GM12878 (cell line): ENCODE measurements at regions not wholly inside any gene's neighbourhood (a gene's known extent, or its start where the extent isn't known, plus 50 kb on each side); places are given as distances from the start of the nearest gene placed in this dataset.

Experiments used
- ATAC-seq: fragments of 200-7000 bp; cut with Tn5 transposase; 3 replicates; pipeline ENCODE4 v1.9.1; 2020; ENCODE audit warnings: mild to moderate bottlenecking, moderate library complexity
- BruUV-seq: library from RNA; stranded (reverse); fragments of 400-500 nt; replicated peaks from 2 replicates; lab custom pipeline; 2021; lab: Mats Ljungman, UMichigan
- CTCF ChIA-PET: fragments of 300-600 bp; sonication (Branson Sonifier 250); formaldehyde crosslinking; extraction: SDS; loops from one replicate; lab custom pipeline; 2021; ENCODE audit warnings: inconsistent platforms; lab: Yijun Ruan, JAX
- POLR2A ChIA-PET: fragments of 350-600 bp; formaldehyde crosslinking; extraction: SDS; loops from one replicate; lab custom pipeline; 2021; ENCODE audit warnings: inconsistent platforms; lab: Charles Lee
- RAD21 ChIA-PET: fragments of 300-600 bp; sonication (Branson Sonifier 250); formaldehyde crosslinking; loops from one replicate; lab custom pipeline; 2023; ENCODE audit warnings: antibody characterized with exemption; ENCODE audit not compliant: unreplicated experiment; lab: Charles Lee
- SMC1A ChIA-PET: fragments of 300-600 bp; sonication (Branson Sonifier 250); formaldehyde crosslinking; loops from one replicate; lab custom pipeline; 2023; ENCODE audit not compliant: unreplicated experiment, uncharacterized antibody; lab: Charles Lee
- DNase-seq: peaks from one replicate; pipeline ENCODE4 v3.0.0-alpha.2; 2011; ENCODE audit warnings: low read depth, low spot score
- FAIRE-seq: peaks from 3 replicates; lab custom pipeline; 2011; peaks lifted over from hg19 to GRCh38; lab: Jason Lieb, UNC
- H2AFZ ChIP-seq: 2 replicates; pipeline ENCODE4 v1.6.0; 2011; ENCODE audit warnings: low read depth, low read length, control low read depth; ENCODE audit not compliant: control insufficient read depth
- H3K27ac ChIP-seq: 2 replicates; pipeline ENCODE4 v1.5.1; 2011; ENCODE audit warnings: control low read depth; ENCODE audit not compliant: control insufficient read depth, insufficient read depth
- H3K27me3 ChIP-seq, 2 experiments: replicated peaks in 1 of 2; 2 replicates each; pipeline versions ENCODE4 v1.6.0 to v1.6.1; 2011; ENCODE audit warnings: low read length in 1 of 2; ENCODE audit not compliant: control insufficient read depth in 2 of 2, insufficient read depth in 2 of 2
- H3K36me3 ChIP-seq, 2 experiments: 2 replicates each; pipeline ENCODE4 v1.5.1; 2011; ENCODE audit warnings: low read length in 1 of 2; ENCODE audit not compliant: control insufficient read depth in 2 of 2, insufficient read depth in 2 of 2
- H3K4me1 ChIP-seq: 2 replicates; pipeline ENCODE4 v1.6.1; 2011; ENCODE audit warnings: mild to moderate bottlenecking, low read length, moderate library complexity, mixed read lengths; ENCODE audit not compliant: control insufficient read depth, insufficient read depth
- H3K4me2 ChIP-seq: 2 replicates; pipeline ENCODE4 v1.6.0; 2011; ENCODE audit warnings: control low read depth; ENCODE audit not compliant: control insufficient read depth, insufficient read depth
- H3K4me3 ChIP-seq: fragments of 200-600 bp; sonication (generic); 2 replicates; pipeline ENCODE4 v1.5.1; 2016
- H3K79me2 ChIP-seq: 2 replicates; pipeline ENCODE4 v1.6.0; 2011; ENCODE audit warnings: low read length; ENCODE audit not compliant: control insufficient read depth, insufficient read depth
- H3K9ac ChIP-seq: 2 replicates; pipeline ENCODE4 v1.8.0; 2011; ENCODE audit warnings: low read length, control low read depth, mixed read lengths; ENCODE audit not compliant: control insufficient read depth, insufficient read depth
- H3K9me3 ChIP-seq: replicated peaks from 3 replicates; pipeline ENCODE4 v1.5.1; 2011; ENCODE audit warnings: mild to moderate bottlenecking, low read length; ENCODE audit not compliant: control insufficient read depth, insufficient read depth
- H4K20me1 ChIP-seq: 2 replicates; pipeline ENCODE4 v1.6.0; 2011; ENCODE audit not compliant: control insufficient read depth, insufficient read depth
- BACH1 ChIP-seq: fragments of 450-650 bp; IDR thresholded peaks from 2 replicates; pipeline ENCODE4 v1.6.1; 2017; ENCODE audit warnings: mild to moderate bottlenecking, borderline replicate concordance
- BCLAF1 ChIP-seq: fragments of 450-650 bp; IDR thresholded peaks from 2 replicates; pipeline ENCODE4 v1.6.1; 2017; ENCODE audit warnings: antibody characterized with exemption, mild to moderate bottlenecking, moderate library complexity
- BMI1 ChIP-seq: fragments of 450-650 bp; IDR thresholded peaks from 2 replicates; pipeline ENCODE4 v1.6.1; 2016; ENCODE audit warnings: mild to moderate bottlenecking, moderate library complexity, borderline replicate concordance
- CBFB ChIP-seq: IDR thresholded peaks from 2 replicates; pipeline ENCODE4 v1.6.1; 2016; ENCODE audit warnings: antibody characterized with exemption, low read depth
- CEBPB ChIP-seq, 2 experiments: fragments of 150-350 bp in 1 of 2; IDR thresholded peaks; 2 replicates each; pipeline ENCODE4 v1.6.1; 2012 to 2014; ENCODE audit warnings: low read depth in 2 of 2, low read length in 2 of 2, borderline replicate concordance in 1 of 2, inconsistent platforms in 1 of 2
- CHD2 ChIP-seq: IDR thresholded peaks from 2 replicates; pipeline ENCODE4 v1.6.1; 2011; ENCODE audit warnings: low read depth, low read length, improper control_type of control experiment, borderline replicate concordance
- E4F1 ChIP-seq: fragments of 450-650 bp; IDR thresholded peaks from 2 replicates; pipeline ENCODE4 v1.6.1; 2018; ENCODE audit warnings: borderline replicate concordance, mild to moderate bottlenecking; ENCODE audit not compliant: partially characterized antibody
- EGR1 ChIP-seq, 2 experiments: IDR thresholded peaks; 1 replicate in 1 of 2; 2 replicates in 1 of 2; pipeline ENCODE4 v1.6.1; 2011 to 2012; ENCODE audit warnings: low read depth in 2 of 2, low read length in 2 of 2, borderline replicate concordance in 1 of 2, mild to moderate bottlenecking in 1 of 2, moderate library complexity in 1 of 2
- FOXK2 ChIP-seq: fragments of 450-650 bp; IDR thresholded peaks from 2 replicates; pipeline ENCODE4 v1.6.1; 2017; ENCODE audit warnings: mild to moderate bottlenecking, moderate library complexity
- HDAC2 ChIP-seq: fragments of 200-600 bp; sonication (generic); IDR thresholded peaks from 2 replicates; pipeline ENCODE4 v1.6.1; 2017
- HDAC6 ChIP-seq: fragments of 200-600 bp; sonication (generic); IDR thresholded peaks from one replicate; pipeline ENCODE4 v1.8.0; 2017; ENCODE audit warnings: antibody characterized with exemption; ENCODE audit not compliant: unreplicated experiment
- MEF2A ChIP-seq: IDR thresholded peaks from 2 replicates; pipeline ENCODE4 v1.6.1; 2011; ENCODE audit warnings: low read depth, mild to moderate bottlenecking, low read length, moderate library complexity; ENCODE audit not compliant: insufficient read depth
- MLLT1 ChIP-seq: fragments of 450-650 bp; IDR thresholded peaks from 2 replicates; pipeline ENCODE4 v1.6.1; 2016; ENCODE audit warnings: mild to moderate bottlenecking
- SMARCA5 ChIP-seq: fragments of 450-650 bp; IDR thresholded peaks from 2 replicates; pipeline ENCODE4 v1.6.1; 2017; ENCODE audit warnings: mild to moderate bottlenecking
- SMC3 ChIP-seq: IDR thresholded peaks from 2 replicates; pipeline ENCODE4 v1.6.1; 2011; ENCODE audit warnings: low read length, improper control_type of control experiment, borderline replicate concordance
- SUZ12 ChIP-seq: fragments of 200-600 bp; sonication (generic); IDR thresholded peaks from one replicate; pipeline ENCODE4 v1.6.1; 2018; ENCODE audit warnings: antibody characterized with exemption, mild to moderate bottlenecking; ENCODE audit not compliant: unreplicated experiment
- TBL1XR1 ChIP-seq: IDR thresholded peaks from 2 replicates; pipeline ENCODE4 v1.6.1; 2012; ENCODE audit warnings: low read depth, low read length, improper control_type of control experiment
- ZNF207 ChIP-seq: fragments of 450-650 bp; IDR thresholded peaks from 2 replicates; pipeline ENCODE4 v1.6.1; 2014; ENCODE audit warnings: antibody characterized with exemption, mild to moderate bottlenecking, borderline replicate concordance
- ZNF24 ChIP-seq: fragments of 450-650 bp; IDR thresholded peaks from 2 replicates; pipeline ENCODE4 v1.6.1; 2017; ENCODE audit warnings: antibody characterized with exemption, mild to moderate bottlenecking
- WGBS: methylation state at CpG from one replicate; pipeline ENCODE4 v1.1.6; 2016; ENCODE audit warnings: low lambda C conversion rate; ENCODE audit not compliant: insufficient replicate concordance, insufficient coverage; ENCODE audit errors: missing lambda C conversion rate; 5-methylcytosine and 5-hydroxymethylcytosine counted together
- in situ Hi-C: fragments of 300-500 bp; cut with MboI; formaldehyde crosslinking; loops from 9 replicates; pipeline ENCODE4 v1.14.3; 2018; ENCODE audit warnings: mixed read lengths
- intact Hi-C: fragments of 100-400 bp; cut with micrococcal nuclease; formaldehyde crosslinking; loops from one replicate; pipeline ENCODE4 v1.14.2; 2022; ENCODE audit not compliant: unreplicated experiment

GRCh38 chr16:65598621-65599020 is 476.8 kb upstream of the CDH11 start (continued):
- no peak for TF ChIP-seq CBFB

GRCh38 chr16:65583498-65583897 is 461.6 kb upstream of the CDH11 start:
- in situ Hi-C loops (no loop called here), intact Hi-C loops (no loop called here)
- DNase-seq (no peak), FAIRE-seq (no peak), ATAC-seq (no peak)
- Histone ChIP-seq H3K4me2 (no peak overlapping the region), H3K27ac (no peak overlapping the region), H4K20me1 (no peaks in the 10 kb centered on the region), H3K9ac (no peak overlapping the region), H3K79me2 (no peaks in the 10 kb centered on the region), H3K27me3 (no peaks in the 10 kb centered on the region), H2AFZ (no peak overlapping the region), H3K36me3 (no peaks in the 10 kb centered on the region), H3K4me1 (no peaks in the 10 kb centered on the region), H3K4me3 (no peak overlapping the region), H3K9me3 (no peaks in the 10 kb centered on the region)
- ChIA-PET RAD21 (no interaction called here), SMC1A (no interaction called here), POLR2A (no interaction called here), CTCF (no interaction called here)
- WGBS, result 57% methylated on average over 3 of the region's 3 CpGs
- no TSS peak for BruUV-seq
- TF ChIP-seq MLLT1 (no peak), MEF2A (no peak), TBL1XR1 (no peak), CEBPB (IDR thresholded peaks at IDR 0.05; ENCODE audit: borderline replicate concordance in 1 of 2, low read depth in 2 of 2, low read length in 2 of 2) (no peak), FOXK2 (no peak), HDAC6 (no peak), ZNF207 (no peak), EGR1 (IDR thresholded peaks at IDR 0.05; ENCODE audit: borderline replicate concordance in 1 of 2, low read depth in 2 of 2, low read length in 2 of 2) (no peak), SUZ12 (no peak), BACH1 (no peak), ZNF24 (no peak), HDAC2 (no peak), E4F1 (no peak), BMI1 (no peak), CHD2 (no peak), SMC3 (no peak), BCLAF1 (no peak), CBFB (no peak), SMARCA5 (no peak)
